GM21619 (cell line): ENCODE measurements at regions not wholly inside any gene's neighbourhood (a gene's known extent, or its start where the extent isn't known, plus 50 kb on each side); places are given as distances from the start of the nearest gene placed in this dataset.

Experiments used
- ATAC-seq: cut with Tn5 transposase; IDR thresholded peaks from one replicate; pipeline ENCODE4 v1.9.1; 2021; ENCODE audit not compliant: unreplicated experiment

GRCh38 chr9:663541-663940 lies 178.0 kb upstream of the DMRT1 start:
- ATAC-seq: no peak

- no peak for ATAC-seq
These were observed 176.2 kb upstream of the DMRT1 start for GRCh38 chr9:665296-665695.

- no peak for ATAC-seq
These were observed 169.5 kb upstream of the DMRT1 start for GRCh38 chr9:671997-672396.

GRCh38 chr9:672851-673250 lies 168.6 kb upstream of the DMRT1 start:
- no peak for ATAC-seq

GRCh38 chr9:673264-673965 lies 168.1 kb upstream of the DMRT1 start:
- ATAC-seq: no peak

GRCh38 chr9:673966-674526 lies 167.5 kb upstream of the DMRT1 start:
- ATAC-seq: no peak

- no peak for ATAC-seq
These were observed 165.7 kb upstream of the DMRT1 start for GRCh38 chr9:675697-676370.

- ATAC-seq: no peak
These were observed 164.6 kb upstream of the DMRT1 start for GRCh38 chr9:676780-677438.

- ATAC-seq: no peak
These were observed 163.9 kb upstream of the DMRT1 start for GRCh38 chr9:677461-678097.

- no peak for ATAC-seq
These were observed 162.6 kb upstream of the DMRT1 start for GRCh38 chr9:678897-679296.

- no peak for ATAC-seq
These were observed 162.0 kb upstream of the DMRT1 start for GRCh38 chr9:679462-679861.

GRCh38 chr9:680106-680505 lies 161.4 kb upstream of the DMRT1 start:
- no peak for ATAC-seq

- no peak for ATAC-seq
These were observed 158.6 kb upstream of the DMRT1 start for GRCh38 chr9:682633-683508.

- ATAC-seq: no peak
These were observed 157.9 kb upstream of the DMRT1 start for GRCh38 chr9:683509-684021.

GRCh38 chr9:684054-684890 lies 157.2 kb upstream of the DMRT1 start:
- ATAC-seq: no peak

GRCh38 chr9:684941-685340 lies 156.6 kb upstream of the DMRT1 start:
- no peak for ATAC-seq

- no peak for ATAC-seq
These were observed 155.1 kb upstream of the DMRT1 start for GRCh38 chr9:686321-686813.

GRCh38 chr9:687034-687785 lies 154.3 kb upstream of the DMRT1 start:
- ATAC-seq: no peak
